ENCODE measurements at regions not wholly inside any gene's neighbourhood (a gene's known extent, or its start where the extent isn't known, plus 50 kb on each side); places are given as distances from the start of the nearest gene placed in this dataset.

DNA sequence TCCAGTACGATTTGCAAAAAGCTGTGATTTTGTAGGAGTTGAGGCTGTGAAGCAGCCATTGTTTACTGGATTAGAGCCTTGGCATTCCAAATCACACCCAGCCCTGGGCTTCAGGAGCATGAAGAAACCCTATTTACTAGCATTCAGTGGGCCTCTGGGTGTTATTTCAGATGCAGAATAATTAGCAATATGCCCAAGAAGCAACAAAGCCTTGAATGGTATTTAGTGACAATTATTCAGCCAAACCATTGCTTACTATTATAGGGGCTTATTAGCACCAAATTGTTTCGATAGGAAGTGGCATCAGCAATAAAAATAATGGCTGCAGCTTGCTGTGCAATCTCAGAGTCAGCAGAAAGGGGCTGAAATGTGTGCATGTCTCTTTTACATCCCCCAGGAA is 166.6 kb upstream of the SHISA6 start:
- no peak for DNase-seq
- H3K27ac ChIP-seq, result no peak overlapping the region
- no peak overlapping the region for H3K9ac ChIP-seq
- H3K36me3 ChIP-seq (ENCODE audit: low read depth), result no peaks in the 10 kb centered on the region
- 4 to 9% methylated on average over 2 of the region's 2 CpGs for WGBS, 2 experiments (ENCODE audit: low coverage in 1 of 2, low lambda C conversion rate in 2 of 2, missing lambda C conversion rate in 2 of 2)
- in situ Hi-C loops (cut with MboI), result no loop called here
- H3K9me2 ChIP-seq (ENCODE audit: insufficient read depth), result no peaks in the 10 kb centered on the region
- no peaks in the 10 kb centered on the region for H3F3A ChIP-seq (ENCODE audit: insufficient read depth)
- H3K79me2 ChIP-seq (ENCODE audit: insufficient read depth), result no peaks in the 10 kb centered on the region
- no peak overlapping the region for H3K4me2 ChIP-seq (ENCODE audit: unreplicated experiment)
- no peak for TF ChIP-seq EZH2phosphoT487 (IDR thresholded peaks at IDR 0.05; ENCODE audit: insufficient read depth, low read depth)
- no peak for TF ChIP-seq EZH2 (IDR thresholded peaks at IDR 0.05; ENCODE audit: insufficient read depth, poor library complexity, severe bottlenecking)
- no peaks in the 10 kb centered on the region for H3K27me3 ChIP-seq (replicated peaks; ENCODE audit: insufficient read depth)
- H3K4me1 ChIP-seq (ENCODE audit: insufficient read depth), result no peaks in the 10 kb centered on the region
- H3K4me3 ChIP-seq, result no peak overlapping the region
- no peaks in the 10 kb centered on the region for H4K20me1 ChIP-seq (ENCODE audit: insufficient read depth)
- no peak overlapping the region for H2AFZ ChIP-seq
- H3K9me3 ChIP-seq (ENCODE audit: low read depth), result no peaks in the 10 kb centered on the region

- no peaks in the 10 kb centered on the region for H3K9me2 ChIP-seq (ENCODE audit: insufficient read depth)
- no peak overlapping the region for H3K4me2 ChIP-seq (ENCODE audit: unreplicated experiment)
- H3F3A ChIP-seq (ENCODE audit: insufficient read depth), result no peaks in the 10 kb centered on the region
- no peaks in the 10 kb centered on the region for H4K20me1 ChIP-seq (ENCODE audit: insufficient read depth)
- no peaks in the 10 kb centered on the region for H3K36me3 ChIP-seq (ENCODE audit: low read depth)
- no peak for TF ChIP-seq EZH2 (IDR thresholded peaks at IDR 0.05; ENCODE audit: insufficient read depth, poor library complexity, severe bottlenecking)
- TF ChIP-seq EZH2phosphoT487 (IDR thresholded peaks at IDR 0.05; ENCODE audit: insufficient read depth, low read depth), result no peak
- in situ Hi-C loops (cut with MboI), result no loop called here
- H3K9me3 ChIP-seq (ENCODE audit: low read depth), result no peaks in the 10 kb centered on the region
- no peaks in the 10 kb centered on the region for H3K4me1 ChIP-seq (ENCODE audit: insufficient read depth)
- H3K79me2 ChIP-seq (ENCODE audit: insufficient read depth), result no peaks in the 10 kb centered on the region
- DNase-seq, result no peak
- no peak overlapping the region for H3K27ac ChIP-seq
- H3K27me3 ChIP-seq (replicated peaks; ENCODE audit: insufficient read depth), result no peaks in the 10 kb centered on the region
- H2AFZ ChIP-seq, result no peak overlapping the region
- H3K4me3 ChIP-seq, result no peak overlapping the region
- H3K9ac ChIP-seq, result no peak overlapping the region
These were observed 184.1 kb upstream of the SHISA6 start for GRCh38 chr17:11056926-11057325.

- Histone ChIP-seq H3F3A (ENCODE audit: insufficient read depth) (no peaks in the 10 kb centered on the region), H3K4me1 (ENCODE audit: insufficient read depth) (no peaks in the 10 kb centered on the region), H3K9me2 (ENCODE audit: insufficient read depth) (no peaks in the 10 kb centered on the region), H3K27ac (no peak overlapping the region), H3K79me2 (ENCODE audit: insufficient read depth) (no peaks in the 10 kb centered on the region), H3K27me3 (replicated peaks; ENCODE audit: insufficient read depth) (no peaks in the 10 kb centered on the region), H2AFZ (no peak overlapping the region), H3K4me2 (ENCODE audit: unreplicated experiment) (no peak overlapping the region), H3K36me3 (ENCODE audit: low read depth) (no peaks in the 10 kb centered on the region), H3K9ac (no peak overlapping the region), H4K20me1 (ENCODE audit: insufficient read depth) (no peaks in the 10 kb centered on the region), H3K9me3 (ENCODE audit: low read depth) (peaks cover 3% of the 10 kb centered on the region), H3K4me3 (no peak overlapping the region)
- in situ Hi-C loops (cut with MboI), result no loop called here
- 2 to 4% methylated on average over 3 of the region's 3 CpGs for WGBS, 2 experiments (ENCODE audit: low coverage in 1 of 2, low lambda C conversion rate in 2 of 2, missing lambda C conversion rate in 2 of 2)
- DNase-seq, result no peak
- TF ChIP-seq EZH2 (IDR thresholded peaks at IDR 0.05; ENCODE audit: insufficient read depth, poor library complexity, severe bottlenecking), result no peak
- TF ChIP-seq EZH2phosphoT487 (IDR thresholded peaks at IDR 0.05; ENCODE audit: insufficient read depth, low read depth), result no peak
These were observed 187.2 kb upstream of the SHISA6 start for GRCh38 chr17:11053846-11054245.

- no peak for DNase-seq
- no peaks in the 10 kb centered on the region for H4K20me1 ChIP-seq (ENCODE audit: insufficient read depth)
- H3K4me3 ChIP-seq, result no peak overlapping the region
- WGBS, 2 experiments (ENCODE audit: low coverage in 1 of 2, low lambda C conversion rate in 2 of 2, missing lambda C conversion rate in 2 of 2), result 27 to 30% methylated on average over 2 of the region's 2 CpGs
- no peaks in the 10 kb centered on the region for H3K79me2 ChIP-seq (ENCODE audit: insufficient read depth)
- TF ChIP-seq EZH2 (IDR thresholded peaks at IDR 0.05; ENCODE audit: insufficient read depth, poor library complexity, severe bottlenecking) (no peak), EZH2phosphoT487 (IDR thresholded peaks at IDR 0.05; ENCODE audit: insufficient read depth, low read depth) (no peak)
- no peaks in the 10 kb centered on the region for H3K36me3 ChIP-seq (ENCODE audit: low read depth)
- H3K9me3 ChIP-seq (ENCODE audit: low read depth), result peaks cover 3% of the 10 kb centered on the region
- no peaks in the 10 kb centered on the region for H3K27me3 ChIP-seq (replicated peaks; ENCODE audit: insufficient read depth)
- H3K4me2 ChIP-seq (ENCODE audit: unreplicated experiment), result no peak overlapping the region
- H2AFZ ChIP-seq, result no peak overlapping the region
- no peak overlapping the region for H3K27ac ChIP-seq
- no peaks in the 10 kb centered on the region for H3K4me1 ChIP-seq (ENCODE audit: insufficient read depth)
- no peak overlapping the region for H3K9ac ChIP-seq
- no peaks in the 10 kb centered on the region for H3F3A ChIP-seq (ENCODE audit: insufficient read depth)
- in situ Hi-C loops (cut with MboI), result no loop called here
- no peaks in the 10 kb centered on the region for H3K9me2 ChIP-seq (ENCODE audit: insufficient read depth)
These were observed 191.5 kb upstream of the SHISA6 start for GRCh38 chr17:11049539-11049938.

DNA sequence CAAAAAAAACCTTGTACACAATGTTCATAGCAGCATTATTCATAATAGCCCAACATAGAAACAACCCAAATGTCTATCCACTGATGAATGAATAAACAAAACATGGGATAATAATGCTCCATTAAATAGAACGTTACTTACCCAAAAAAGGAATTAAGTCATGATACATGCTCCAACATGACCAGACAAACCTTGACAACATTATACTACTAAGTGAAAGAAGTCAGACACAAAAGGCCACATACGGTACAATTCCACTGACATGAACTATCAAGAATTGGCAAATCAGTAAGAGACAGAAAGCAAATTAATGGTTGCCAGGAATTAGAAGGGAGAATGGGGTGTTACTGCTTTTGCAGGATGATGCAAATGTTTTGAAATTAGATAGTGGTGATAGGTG is 193.8 kb upstream of the SHISA6 start:
- no peak overlapping the region for H2AFZ ChIP-seq
- H3K9me2 ChIP-seq (ENCODE audit: insufficient read depth), result no peaks in the 10 kb centered on the region
- peaks cover 3% of the 10 kb centered on the region for H3K9me3 ChIP-seq (ENCODE audit: low read depth)
- H3K9ac ChIP-seq, result no peak overlapping the region
- WGBS, 2 experiments (ENCODE audit: low coverage in 1 of 2, low lambda C conversion rate in 2 of 2, missing lambda C conversion rate in 2 of 2), result 17 to 20% methylated on average over 2 of the region's 2 CpGs
- H3K27me3 ChIP-seq (replicated peaks; ENCODE audit: insufficient read depth), result no peaks in the 10 kb centered on the region
- no peak overlapping the region for H3K4me2 ChIP-seq (ENCODE audit: unreplicated experiment)
- no peak for DNase-seq
- H3K4me3 ChIP-seq, result no peak overlapping the region
- H4K20me1 ChIP-seq (ENCODE audit: insufficient read depth), result no peaks in the 10 kb centered on the region
- in situ Hi-C loops (cut with MboI), result no loop called here
- no peaks in the 10 kb centered on the region for H3K4me1 ChIP-seq (ENCODE audit: insufficient read depth)
- no peaks in the 10 kb centered on the region for H3K36me3 ChIP-seq (ENCODE audit: low read depth)
- no peak overlapping the region for H3K27ac ChIP-seq
- no peaks in the 10 kb centered on the region for H3K79me2 ChIP-seq (ENCODE audit: insufficient read depth)
- no peaks in the 10 kb centered on the region for H3F3A ChIP-seq (ENCODE audit: insufficient read depth)
- TF ChIP-seq EZH2phosphoT487 (IDR thresholded peaks at IDR 0.05; ENCODE audit: insufficient read depth, low read depth), result no peak
- no peak for TF ChIP-seq EZH2 (IDR thresholded peaks at IDR 0.05; ENCODE audit: insufficient read depth, poor library complexity, severe bottlenecking)

Data from GM23248 (cell line).